GM12873 (cell line): ENCODE measurements at regions not wholly inside any gene's neighbourhood (a gene's known extent, or its start where the extent isn't known, plus 50 kb on each side); places are given as distances from the start of the nearest gene placed in this dataset.

Experiments
- TF ChIP-seq, protein P1 (sequence below): IDR thresholded peaks from 2 replicates; pipeline ENCODE4 v1.5.1; 2012; ENCODE audit warnings: low read depth, mild to moderate bottlenecking, moderate library complexity, low read length, control low read depth; ENCODE audit not compliant: insufficient read depth; ENCODE audit errors: missing control alignments

DNA sequence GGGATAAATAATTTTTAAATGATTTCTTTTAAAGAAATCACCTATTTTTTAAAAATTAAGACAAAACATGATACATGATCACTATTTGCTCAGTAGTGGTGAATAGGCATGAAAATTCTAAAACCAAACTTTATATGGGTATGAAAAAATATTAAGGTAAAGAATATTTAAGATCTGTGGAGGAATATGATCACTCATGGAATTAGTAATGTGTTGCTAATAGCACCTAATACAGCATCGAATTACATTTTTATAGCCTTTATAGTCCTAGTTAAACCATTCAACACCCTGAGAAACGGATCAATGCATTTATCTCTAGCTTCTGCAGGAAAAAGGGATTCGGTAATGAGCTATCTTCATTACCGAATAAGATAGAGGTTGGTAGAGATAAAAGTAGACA is 373.9 kb downstream of the LRRIQ3 start:
- TF ChIP-seq, protein P1, sequence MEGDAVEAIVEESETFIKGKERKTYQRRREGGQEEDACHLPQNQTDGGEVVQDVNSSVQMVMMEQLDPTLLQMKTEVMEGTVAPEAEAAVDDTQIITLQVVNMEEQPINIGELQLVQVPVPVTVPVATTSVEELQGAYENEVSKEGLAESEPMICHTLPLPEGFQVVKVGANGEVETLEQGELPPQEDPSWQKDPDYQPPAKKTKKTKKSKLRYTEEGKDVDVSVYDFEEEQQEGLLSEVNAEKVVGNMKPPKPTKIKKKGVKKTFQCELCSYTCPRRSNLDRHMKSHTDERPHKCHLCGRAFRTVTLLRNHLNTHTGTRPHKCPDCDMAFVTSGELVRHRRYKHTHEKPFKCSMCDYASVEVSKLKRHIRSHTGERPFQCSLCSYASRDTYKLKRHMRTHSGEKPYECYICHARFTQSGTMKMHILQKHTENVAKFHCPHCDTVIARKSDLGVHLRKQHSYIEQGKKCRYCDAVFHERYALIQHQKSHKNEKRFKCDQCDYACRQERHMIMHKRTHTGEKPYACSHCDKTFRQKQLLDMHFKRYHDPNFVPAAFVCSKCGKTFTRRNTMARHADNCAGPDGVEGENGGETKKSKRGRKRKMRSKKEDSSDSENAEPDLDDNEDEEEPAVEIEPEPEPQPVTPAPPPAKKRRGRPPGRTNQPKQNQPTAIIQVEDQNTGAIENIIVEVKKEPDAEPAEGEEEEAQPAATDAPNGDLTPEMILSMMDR = no peak

DNA sequence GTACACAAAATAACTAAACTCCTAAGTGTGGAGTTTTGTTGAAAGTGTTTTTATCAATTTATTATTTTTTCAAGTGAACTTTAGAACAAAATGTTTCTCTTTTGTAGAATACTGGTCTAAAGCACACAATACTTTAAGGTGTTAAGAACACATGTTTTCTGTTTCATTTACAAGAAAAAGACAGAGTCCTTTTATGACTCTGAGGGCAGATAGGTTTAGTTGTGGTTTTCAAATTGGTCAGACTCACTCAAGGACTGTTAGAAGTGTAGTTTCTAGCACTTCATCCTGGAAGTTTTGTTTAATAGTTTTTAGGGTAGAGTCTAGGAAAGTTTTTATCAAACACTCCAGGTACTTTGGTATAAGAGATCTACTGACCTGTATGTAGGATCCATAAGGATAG is 376.5 kb downstream of the LRRIQ3 start:
- TF ChIP-seq, protein P1 = no peak

DNA sequence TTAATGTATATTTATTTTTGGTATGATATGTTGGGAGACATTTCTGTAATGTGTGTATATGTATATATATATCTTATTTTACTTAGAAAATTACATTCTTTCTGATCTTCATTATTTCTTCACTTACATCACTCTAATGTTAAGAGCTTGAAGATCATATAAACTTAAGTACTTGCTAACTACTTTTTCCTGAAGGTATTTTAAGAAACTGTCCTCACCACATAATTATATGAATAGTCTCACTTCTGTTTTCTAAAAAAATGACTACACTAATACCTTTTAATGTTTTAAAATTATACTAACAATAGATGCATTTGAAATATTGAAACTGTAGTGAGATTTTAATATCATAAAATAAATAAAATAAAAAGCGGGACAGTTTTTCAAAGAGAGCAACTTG is 377.1 kb downstream of the LRRIQ3 start:
- TF ChIP-seq, protein P1 = no peak

DNA sequence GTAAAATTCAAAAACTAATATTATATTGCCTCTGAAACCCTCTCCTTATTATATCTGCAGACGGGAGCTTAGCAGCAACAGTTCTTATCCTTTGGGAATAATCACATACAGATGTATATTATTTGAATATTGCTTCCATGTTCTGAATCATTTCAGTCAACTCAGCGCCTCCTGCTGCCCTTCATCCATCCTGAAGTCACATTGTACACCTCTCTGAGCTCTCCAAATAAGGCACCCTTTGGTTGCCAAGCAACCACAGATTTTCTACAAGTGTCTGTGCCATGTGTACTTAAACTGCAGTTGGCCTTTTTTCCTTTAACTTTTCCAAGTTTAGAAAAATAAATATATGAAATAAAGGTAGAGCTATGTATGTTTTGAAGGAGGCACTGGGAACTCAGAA is 384.3 kb downstream of the LRRIQ3 start:
- TF ChIP-seq, protein P1 = no peak

DNA sequence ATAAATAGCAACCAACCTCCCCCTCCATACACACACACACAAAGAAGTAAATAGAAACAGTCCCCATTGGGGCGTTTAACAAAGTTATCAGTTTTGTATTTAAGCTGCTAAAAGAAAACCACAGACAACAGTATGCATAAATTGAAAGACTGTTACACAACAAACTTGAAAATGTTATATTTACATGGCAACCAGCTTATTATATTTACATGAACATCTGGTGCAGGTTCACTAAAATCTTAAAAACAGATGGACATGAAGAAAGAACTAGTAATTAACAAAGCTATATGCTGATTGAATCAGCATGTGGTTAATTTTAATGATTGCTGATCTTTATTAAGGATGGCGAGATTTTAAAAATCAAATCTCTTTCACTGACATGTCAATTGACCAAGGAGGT is 384.7 kb downstream of the LRRIQ3 start:
- TF ChIP-seq, protein P1 = no peak

DNA sequence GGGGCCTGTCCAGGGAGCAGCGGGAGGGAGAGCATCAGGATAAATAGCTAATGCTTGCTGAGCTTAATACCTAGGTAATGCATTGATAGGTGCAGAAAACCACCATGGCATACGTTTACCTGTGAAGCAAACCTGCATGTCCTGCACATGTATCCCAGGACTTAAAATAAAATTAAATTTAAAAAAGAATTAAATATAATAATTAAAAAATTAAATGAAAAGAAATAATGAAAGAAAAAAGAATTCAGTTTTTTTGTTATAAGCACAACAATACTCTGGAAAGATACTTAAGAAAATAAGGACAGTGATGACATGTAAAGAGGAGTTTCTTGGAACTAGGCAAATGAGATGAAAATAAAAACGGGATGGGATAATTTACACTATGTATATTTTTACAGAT is 386.2 kb downstream of the LRRIQ3 start:
- TF ChIP-seq, protein P1 = no peak

DNA sequence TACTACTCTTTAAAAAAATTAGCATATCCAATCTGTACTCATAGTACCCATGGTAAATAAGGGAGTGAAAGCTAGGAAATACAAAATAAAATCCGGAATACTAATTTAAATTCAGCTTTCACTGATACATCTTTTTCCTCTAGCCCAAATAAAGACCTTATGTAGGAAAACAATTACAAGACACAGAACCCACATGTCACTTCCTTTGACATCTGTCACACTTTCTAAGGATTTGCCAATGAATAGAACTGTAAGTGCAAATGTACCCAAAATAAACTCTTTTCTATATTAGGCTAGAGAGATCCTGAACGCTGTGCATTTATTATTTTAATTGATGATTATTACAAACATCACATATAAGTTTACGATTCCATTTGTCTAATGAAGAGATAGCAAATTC is 393.0 kb downstream of the LRRIQ3 start:
- TF ChIP-seq, protein P1 = no peak
